ENCODE measurements at regions not wholly inside any gene's neighbourhood (a gene's known extent, or its start where the extent isn't known, plus 50 kb on each side); places are given as distances from the start of the nearest gene placed in this dataset.

GRCh38 chr11:109329716-109330115, 92.3 kb upstream of the C11orf87 start:
- Mint-ChIP-seq H3K4me1 (ENCODE audit: unreplicated experiment) (peaks cover 2% of the 10 kb centered on the region), H3K36me3 (ENCODE audit: low read depth, unreplicated experiment) (no peaks in the 10 kb centered on the region), H3K9me3 (ENCODE audit: unreplicated experiment) (no peaks in the 10 kb centered on the region), H3K4me3 (ENCODE audit: unreplicated experiment) (no peak overlapping the region), H3K27ac (ENCODE audit: unreplicated experiment) (no peak overlapping the region), H3K27me3 (ENCODE audit: unreplicated experiment) (peaks cover 3% of the 10 kb centered on the region)
- no peak for DNase-seq (ENCODE audit: low spot score)
- no peak for TF ChIP-seq CTCF (IDR thresholded peaks at IDR 0.05; ENCODE audit: unreplicated experiment)

GRCh38 chr11:109338131-109338530, 83.9 kb upstream of the C11orf87 start:
- no peaks in the 10 kb centered on the region for H3K36me3 Mint-ChIP-seq (ENCODE audit: low read depth, unreplicated experiment)
- no peak overlapping the region for H3K4me3 Mint-ChIP-seq (ENCODE audit: unreplicated experiment)
- H3K9me3 Mint-ChIP-seq (ENCODE audit: unreplicated experiment): no peaks in the 10 kb centered on the region
- no peaks in the 10 kb centered on the region for H3K27me3 Mint-ChIP-seq (ENCODE audit: unreplicated experiment)
- no peak for DNase-seq (ENCODE audit: low spot score)
- H3K27ac Mint-ChIP-seq (ENCODE audit: unreplicated experiment): no peak overlapping the region
- peaks cover 18% of the 10 kb centered on the region for H3K4me1 Mint-ChIP-seq (ENCODE audit: unreplicated experiment)
- no peak for TF ChIP-seq CTCF (IDR thresholded peaks at IDR 0.05; ENCODE audit: unreplicated experiment)

- Mint-ChIP-seq H3K9me3 (ENCODE audit: unreplicated experiment) (no peaks in the 10 kb centered on the region), H3K4me3 (ENCODE audit: unreplicated experiment) (no peak overlapping the region), H3K27me3 (ENCODE audit: unreplicated experiment) (no peaks in the 10 kb centered on the region), H3K27ac (ENCODE audit: unreplicated experiment) (peak overlapping the region; percentile 22), H3K4me1 (ENCODE audit: unreplicated experiment) (peaks cover 31% of the 10 kb centered on the region), H3K36me3 (ENCODE audit: low read depth, unreplicated experiment) (peaks cover 3% of the 10 kb centered on the region)
- TF ChIP-seq CTCF (IDR thresholded peaks at IDR 0.05; ENCODE audit: unreplicated experiment): no peak
- DNase-seq (ENCODE audit: low spot score): no peak
Measured at GRCh38 chr11:109342261-109342660, 79.7 kb upstream of the C11orf87 start.

DNA sequence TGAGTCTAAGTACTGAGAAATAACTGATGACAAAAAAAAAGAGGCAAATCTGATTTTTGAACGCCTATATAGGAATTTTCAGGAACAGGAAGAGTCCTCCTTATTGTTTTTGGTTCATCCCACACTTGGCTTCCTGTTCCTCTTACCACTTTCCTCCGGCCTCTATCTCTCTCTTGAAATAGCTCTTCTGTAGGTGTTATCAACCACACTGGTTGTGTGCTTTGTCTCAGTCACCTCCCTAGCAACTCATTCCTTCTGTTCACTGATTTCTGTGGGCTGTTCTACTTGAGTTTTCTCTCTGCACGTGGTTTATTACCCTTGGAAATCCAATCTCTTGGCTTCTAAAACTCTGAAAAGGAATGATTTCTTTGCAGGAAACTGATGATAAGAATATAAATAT, 78.7 kb upstream of the C11orf87 start:
- Mint-ChIP-seq H3K4me1 (ENCODE audit: unreplicated experiment) (peaks cover 33% of the 10 kb centered on the region), H3K27ac (ENCODE audit: unreplicated experiment) (peak overlapping the region; percentile 82), H3K9me3 (ENCODE audit: unreplicated experiment) (no peaks in the 10 kb centered on the region), H3K4me3 (ENCODE audit: unreplicated experiment) (no peak overlapping the region), H3K36me3 (ENCODE audit: low read depth, unreplicated experiment) (peaks cover 3% of the 10 kb centered on the region), H3K27me3 (ENCODE audit: unreplicated experiment) (no peaks in the 10 kb centered on the region)
- DNase-seq (ENCODE audit: low spot score): no peak
- TF ChIP-seq CTCF (IDR thresholded peaks at IDR 0.05; ENCODE audit: unreplicated experiment): no peak

DNA sequence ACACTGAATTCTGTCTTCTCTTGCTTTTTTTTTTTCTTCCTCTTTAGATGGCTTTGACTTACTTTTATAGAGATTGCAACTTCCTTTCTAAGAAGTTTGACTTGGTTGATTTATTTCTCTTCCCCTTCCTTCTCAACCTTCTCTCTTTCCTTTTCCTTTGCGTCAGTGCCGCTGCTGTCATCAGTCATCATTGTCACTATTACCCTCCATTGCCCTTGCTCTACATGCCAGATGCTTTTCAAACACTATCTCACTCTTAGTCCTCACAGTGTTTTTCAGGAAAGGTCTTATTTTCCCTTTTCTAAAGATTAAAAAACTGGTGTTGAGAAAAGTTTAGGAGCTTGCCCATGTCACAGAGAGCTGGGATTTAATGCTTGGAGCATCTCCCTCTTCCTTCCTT, 74.7 kb upstream of the C11orf87 start:
- no peak overlapping the region for H3K27ac Mint-ChIP-seq (ENCODE audit: unreplicated experiment)
- no peak for TF ChIP-seq CTCF (IDR thresholded peaks at IDR 0.05; ENCODE audit: unreplicated experiment)
- no peaks in the 10 kb centered on the region for H3K9me3 Mint-ChIP-seq (ENCODE audit: unreplicated experiment)
- no peak overlapping the region for H3K4me3 Mint-ChIP-seq (ENCODE audit: unreplicated experiment)
- no peak for DNase-seq (ENCODE audit: low spot score)
- H3K36me3 Mint-ChIP-seq (ENCODE audit: low read depth, unreplicated experiment): peaks cover 3% of the 10 kb centered on the region
- peaks cover 25% of the 10 kb centered on the region for H3K4me1 Mint-ChIP-seq (ENCODE audit: unreplicated experiment)
- H3K27me3 Mint-ChIP-seq (ENCODE audit: unreplicated experiment): no peaks in the 10 kb centered on the region
